Brain pericyte (primary cell): ENCODE measurements at regions not wholly inside any gene's neighbourhood (a gene's known extent, or its start where the extent isn't known, plus 50 kb on each side); places are given as distances from the start of the nearest gene placed in this dataset.
"Not testable (repeated sequence)": the region's sequence is repeated elsewhere in the genome, so short reads cannot be mapped to it uniquely, and the experiment has no call there.

ENCODE experiments used
- DNase-seq: peaks from one replicate; pipeline ENCODE4 v3.0.0-alpha.2; 2012; ENCODE audit warnings: low read depth, low spot score

DNA sequence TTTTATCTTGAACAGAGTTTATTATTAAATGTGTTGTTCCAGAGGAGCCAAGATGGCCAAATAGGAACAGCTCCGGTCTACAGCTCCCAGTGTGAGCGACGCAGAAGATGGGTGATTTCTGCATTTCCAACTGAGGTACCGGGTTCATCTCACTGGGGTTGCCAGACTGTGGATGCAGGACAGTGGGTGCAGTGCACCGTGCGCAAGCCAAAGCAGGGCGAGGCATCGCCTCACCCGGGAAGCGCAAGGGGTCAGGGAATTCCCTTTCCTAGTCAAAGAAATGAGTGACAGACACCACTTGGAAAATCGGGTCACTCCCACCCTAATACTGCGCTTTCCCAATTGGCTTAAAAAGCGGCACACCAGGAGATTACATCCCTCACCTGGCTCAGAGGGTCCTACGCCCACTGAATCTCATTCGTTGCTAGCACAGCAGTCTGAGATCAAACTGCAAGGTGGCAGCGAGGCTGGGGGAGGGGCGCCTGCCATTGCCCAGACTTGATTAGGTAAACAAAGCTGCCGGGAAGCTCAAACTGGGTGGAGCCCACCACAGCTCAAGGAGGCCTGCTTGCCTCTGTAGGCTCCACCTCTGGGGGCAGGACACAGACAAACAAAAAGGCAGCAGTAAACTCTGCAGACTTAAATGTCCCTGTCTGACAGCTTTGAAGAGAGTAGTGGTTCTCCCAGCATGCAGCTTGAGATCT is 155.2 kb upstream of the KBTBD8 start:
- DNase-seq = not testable (repeated sequence)

DNA sequence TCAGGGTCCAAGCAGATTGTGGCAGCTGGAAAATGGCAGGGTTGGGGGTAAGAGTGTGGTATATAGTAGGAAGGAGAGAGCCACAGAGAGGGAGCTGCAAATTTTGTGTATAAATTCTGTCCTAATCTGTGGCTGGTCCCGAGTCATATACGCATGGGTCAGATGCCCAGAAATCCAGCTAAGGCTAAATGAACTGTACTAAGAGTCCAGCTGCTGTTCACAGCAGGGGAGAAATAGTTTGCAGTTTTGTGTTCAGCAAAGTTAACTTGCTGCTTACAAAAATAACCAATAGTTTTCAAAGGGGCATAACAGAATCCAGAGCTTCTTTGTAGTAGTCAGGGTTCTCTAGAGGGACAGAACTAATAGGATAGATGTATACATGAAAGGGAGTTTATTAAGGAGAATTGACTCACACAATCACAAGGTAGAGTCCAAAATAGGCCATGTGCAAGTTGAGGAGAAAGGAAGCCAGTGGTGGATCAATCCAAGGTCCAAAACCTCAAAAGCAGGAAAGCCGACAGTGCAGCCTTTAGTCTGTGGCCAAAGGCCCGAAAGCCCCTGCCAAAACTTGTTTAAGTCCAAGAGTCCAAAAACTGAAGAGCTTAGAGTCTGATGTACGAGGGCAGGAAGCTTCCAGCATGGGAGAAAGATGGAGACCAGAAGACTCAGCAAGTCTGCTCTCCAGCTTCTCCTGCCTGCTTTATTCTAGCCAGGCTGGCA is 146.1 kb upstream of the KBTBD8 start:
- peak; percentile 18 for DNase-seq

DNA sequence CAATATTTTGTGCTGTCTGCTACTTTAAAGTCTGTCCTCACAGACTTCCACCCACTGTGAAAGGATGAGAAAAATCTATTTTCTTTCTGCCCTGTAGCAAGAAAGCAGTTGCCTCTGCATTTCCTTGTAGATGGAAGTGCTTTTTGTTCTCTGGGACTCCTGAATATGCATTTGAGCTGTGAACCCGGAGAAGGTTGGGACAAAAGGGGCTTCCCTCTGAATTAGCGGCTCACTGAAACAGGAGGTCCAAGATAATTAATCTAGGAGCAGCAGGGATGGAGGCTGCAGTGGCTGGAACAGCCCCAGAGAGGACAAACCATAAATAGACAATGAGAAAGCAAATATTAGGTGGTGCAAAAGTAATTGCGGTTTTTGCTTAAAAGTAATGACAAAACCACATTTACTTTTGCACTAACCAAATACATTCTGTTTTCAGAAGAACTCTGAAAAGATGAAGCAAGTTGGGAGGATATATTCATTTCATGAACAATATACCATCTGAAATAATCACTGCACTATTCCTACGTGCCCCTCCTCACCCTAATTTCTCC is 143.4 kb upstream of the KBTBD8 start:
- DNase-seq = no peak

DNA sequence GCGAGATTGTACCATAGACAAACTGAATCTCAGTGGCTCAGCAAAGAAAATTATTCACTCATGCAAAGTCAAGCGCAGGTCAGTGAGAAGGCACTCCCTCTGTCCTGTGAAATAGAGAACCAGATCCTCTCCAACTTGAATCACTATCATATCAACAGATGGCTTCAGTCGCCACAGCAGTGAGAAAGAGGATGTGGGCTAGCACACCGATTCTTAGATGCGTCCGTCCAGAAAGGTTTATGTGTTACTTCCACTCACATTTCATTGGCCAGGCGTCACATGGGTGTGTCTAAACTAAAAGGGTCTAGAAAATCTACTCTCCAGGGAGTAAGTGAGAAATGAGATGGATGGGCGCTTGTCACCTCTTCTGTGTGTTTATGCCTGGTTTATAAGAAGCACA is 141.6 kb upstream of the KBTBD8 start:
- DNase-seq = no peak

DNA sequence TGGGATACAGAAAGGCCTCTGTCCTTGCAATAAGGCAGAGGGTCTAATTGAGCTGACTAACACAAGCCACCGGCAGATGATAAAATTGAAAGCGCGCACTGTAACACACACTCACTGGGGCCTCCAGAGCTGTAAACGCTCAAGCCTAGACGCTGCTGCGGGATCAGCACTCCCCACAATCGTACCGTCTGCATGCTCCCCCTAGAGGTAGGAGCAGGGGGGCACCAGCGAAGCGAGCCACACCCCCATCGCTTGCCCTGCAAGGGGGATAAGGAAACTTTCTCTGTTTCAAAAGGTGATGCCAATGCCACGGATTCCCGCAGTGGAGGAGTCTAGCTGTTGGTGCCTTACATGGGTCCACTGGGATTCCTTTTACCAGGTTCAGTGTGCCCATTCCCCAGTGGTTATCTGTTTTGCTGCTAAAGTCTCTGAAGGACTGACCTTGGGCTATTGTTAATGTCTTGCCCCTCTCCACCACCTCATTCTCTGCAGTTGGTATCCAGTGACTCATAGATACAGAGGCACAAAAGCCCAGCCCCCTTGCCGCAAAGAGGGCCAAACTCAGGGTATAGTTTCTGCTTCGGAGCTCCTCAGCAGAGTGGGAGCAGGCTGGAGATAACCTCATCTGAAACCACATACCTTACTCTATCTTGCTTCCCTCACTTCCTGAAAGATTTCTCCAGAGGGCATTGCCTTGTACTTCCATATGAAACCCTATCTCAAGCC is 139.3 kb upstream of the KBTBD8 start:
- DNase-seq = no peak

DNA sequence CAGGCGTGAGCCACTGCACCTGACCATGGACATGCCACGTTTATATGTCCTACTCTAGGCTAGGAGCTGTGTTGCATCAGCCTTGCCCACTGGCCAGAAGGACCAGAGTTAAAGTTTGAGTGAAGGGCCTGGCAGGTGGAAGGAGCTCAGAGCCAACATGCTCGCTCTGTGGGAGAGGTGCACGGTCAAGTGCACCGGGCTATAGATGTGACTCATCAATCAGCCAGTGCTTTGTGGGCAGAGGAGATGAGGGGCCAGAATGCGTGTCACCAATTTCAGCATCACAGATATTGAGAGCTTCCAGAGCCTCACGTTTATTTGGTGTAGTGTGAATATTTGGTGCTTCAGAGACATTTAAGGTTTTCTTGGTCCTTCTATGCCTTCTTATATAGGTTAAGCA is 137.3 kb upstream of the KBTBD8 start:
- DNase-seq = no peak

DNA sequence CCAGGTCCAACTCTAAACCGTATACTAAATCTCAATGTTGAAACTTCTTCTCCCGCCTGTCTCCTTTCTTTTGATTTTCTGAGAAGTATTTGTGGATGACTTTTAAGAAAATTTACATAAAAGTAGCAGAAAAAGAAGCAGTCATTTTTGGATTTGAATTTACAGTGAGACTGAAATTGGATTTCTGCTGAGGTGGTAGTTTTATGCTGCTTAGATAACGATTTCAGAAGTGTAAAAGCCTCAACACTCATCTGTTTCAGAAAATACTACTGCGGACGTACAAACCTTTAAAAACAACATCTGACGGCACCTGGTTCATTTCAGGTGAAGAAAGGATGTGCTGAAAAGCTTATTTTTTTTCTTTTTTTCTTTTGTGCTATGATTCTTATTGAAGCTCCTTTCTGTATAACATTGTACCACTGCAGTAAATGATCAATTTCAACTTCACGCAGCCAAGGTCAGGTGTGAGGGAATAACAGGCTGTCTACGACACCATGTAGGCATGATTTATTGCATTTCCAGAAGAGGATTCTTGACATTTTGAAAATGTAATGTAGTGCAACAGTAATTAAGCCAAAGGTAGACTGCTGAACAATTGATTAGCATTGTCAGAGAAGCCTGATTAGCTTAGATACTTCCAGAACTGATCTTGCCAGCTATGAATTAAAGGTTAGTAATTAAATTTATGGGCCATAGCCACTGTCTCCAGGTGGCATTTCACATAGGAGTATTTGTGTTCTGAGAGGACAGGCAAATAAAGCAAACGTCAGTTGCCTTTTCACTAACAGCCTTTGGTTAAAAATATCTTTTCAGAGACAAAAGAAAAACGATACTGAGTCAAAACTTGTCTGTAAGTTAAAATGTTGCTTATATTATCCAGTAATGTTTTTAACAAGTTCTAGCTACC is 134.6 kb upstream of the KBTBD8 start:
- DNase-seq = no peak

DNA sequence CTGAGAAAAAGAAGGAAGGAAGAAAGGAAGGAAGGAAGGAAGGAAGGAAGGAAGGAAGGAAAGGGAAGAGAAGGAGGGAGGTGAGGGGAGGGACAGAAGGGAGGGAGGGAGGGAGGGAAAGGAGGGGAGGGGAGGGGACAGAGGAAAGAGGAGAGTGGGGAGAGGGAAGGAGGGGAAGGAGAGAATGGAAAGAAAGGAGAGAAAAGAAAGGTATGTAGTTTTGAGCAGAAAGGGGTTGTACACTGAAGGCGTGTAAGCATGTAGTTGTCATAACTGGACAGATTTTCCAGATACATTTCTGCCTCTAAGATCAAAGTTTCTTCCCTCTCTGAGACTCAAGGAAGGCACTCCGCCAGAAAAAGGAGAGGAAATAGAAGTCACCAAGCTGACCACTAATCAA is 113.4 kb upstream of the KBTBD8 start:
- no peak for DNase-seq

DNA sequence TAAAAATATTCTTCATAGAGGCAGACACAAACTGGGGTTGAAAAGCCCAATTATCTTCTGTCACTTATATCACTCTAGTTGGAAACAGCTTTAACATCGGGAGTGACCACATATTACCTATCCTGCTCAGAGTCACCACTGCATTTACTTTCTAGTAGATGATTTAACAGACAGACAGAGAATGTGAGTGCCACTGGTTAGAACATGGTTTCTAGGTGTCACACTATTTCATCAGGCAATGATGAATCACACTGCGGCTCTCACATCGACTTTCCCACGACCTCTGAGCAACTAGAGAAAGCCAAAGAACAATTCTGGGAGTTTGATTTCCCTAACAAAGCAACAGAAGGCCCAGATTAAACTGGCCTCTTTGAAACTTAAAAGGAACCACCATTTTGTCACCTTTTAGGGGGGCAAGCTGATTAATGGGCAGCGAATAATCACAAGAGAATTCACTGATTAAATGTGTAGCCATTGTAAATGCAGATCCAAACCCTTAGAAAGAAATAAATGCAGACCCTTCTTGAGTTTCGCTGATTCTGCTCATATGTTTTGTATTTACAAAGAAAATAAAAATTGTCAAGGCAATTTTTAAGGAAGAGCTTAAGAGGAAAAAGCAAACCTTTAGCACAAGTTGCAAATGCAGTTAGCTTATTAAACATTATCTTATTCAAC is 112.6 kb upstream of the KBTBD8 start:
- no peak for DNase-seq

DNA sequence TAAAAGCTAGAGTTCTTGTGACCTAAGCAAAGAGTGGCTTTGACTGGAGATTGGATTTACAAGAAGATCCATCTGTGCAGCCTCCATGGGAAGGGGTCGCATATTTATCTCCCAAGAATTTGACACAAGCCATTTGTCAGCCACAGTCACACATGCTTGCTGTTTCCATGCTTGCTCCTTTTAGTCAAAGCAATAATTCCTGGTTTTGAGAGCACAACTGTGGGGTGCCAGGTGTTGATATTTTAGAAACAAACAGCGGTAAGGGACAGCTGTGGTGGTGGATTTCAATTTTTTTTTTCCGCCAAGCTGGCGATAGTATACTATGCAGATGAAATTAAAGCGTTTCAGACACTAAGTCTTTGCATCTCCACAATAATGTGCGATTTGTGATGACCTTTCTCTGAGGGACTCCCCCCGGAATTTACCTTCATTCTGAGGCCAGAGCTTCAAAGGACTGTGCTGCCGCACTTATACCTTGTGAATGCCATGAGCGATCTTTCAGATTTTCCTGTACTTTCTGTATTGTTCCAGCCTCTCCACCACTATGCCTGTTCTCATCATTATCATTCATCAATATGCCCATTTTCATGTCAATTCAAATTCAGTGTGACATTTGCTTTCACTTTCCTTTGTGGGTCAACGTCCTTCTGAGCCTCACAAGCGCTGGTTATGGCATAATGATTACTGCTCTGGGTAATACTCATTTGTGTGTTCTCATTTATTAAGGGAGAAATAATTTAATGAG is 108.2 kb upstream of the KBTBD8 start:
- DNase-seq = no peak

DNA sequence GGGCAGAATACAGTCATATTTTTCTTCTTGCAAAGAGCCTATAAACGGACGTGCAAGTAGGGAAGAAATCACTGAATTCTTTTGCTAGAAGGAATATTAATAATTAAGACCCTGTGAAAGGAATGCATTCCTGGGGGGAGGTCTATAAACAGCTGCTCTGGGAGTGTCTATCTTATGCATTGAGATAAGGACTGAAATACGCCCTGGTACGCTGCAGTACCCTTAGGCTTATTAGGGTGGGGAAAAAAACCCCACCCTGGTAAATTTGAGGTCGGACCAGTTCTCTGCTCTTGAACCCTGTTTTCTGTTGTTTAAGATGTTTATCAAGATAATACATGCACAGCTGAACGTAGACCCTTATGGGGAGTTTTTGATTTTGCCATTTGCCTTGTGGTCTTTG is 100.0 kb upstream of the KBTBD8 start:
- DNase-seq = no peak

DNA sequence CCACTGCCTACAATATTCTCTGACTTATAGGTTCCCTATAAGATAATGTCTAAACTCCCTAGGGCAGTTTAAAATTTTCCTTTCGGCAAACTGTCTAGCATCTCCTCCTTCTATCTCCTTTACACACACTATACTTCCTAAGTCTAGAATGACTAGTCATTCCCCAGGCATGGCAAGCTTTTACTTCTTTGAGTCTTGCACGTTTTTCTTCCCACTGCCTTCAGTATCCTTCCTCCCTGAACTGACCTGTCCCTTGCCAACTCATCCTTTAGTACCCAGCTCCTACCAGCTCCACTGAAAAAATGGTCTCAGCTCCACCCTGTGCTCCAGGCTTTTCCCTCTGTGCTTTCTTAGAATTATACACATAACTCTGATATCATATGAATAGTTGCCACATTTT is 93.8 kb upstream of the KBTBD8 start:
- DNase-seq = no peak

DNA sequence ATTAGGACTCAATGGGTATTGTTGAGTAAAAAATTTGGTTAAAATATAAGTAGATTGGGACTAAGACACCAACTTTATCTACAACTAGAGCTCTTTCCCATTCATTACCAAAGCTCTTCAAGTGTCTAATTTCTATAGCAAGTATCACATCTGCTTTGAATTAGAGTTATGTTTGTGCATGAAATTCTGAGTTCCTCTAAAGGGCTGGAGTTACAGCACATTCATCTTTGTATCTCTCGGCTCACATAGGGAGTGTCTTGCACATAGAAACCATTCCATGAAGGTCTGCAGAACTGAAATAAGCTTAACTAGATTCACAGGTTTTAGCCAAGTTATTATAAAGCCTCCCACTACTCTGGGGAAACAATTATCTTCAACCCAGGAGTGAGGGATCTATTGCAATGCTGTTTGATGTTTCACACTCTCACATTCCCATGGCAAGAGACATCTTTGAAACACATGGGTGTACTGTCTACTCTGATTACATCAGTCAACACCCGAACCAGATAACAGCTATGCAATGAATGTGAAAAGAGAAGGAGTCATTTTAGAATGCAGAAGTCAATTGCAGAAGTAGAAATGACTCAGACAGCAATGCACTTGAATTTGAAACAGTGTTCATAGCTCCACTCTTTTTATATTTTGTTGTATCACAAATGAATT is 93.1 kb upstream of the KBTBD8 start:
- DNase-seq = no peak

DNA sequence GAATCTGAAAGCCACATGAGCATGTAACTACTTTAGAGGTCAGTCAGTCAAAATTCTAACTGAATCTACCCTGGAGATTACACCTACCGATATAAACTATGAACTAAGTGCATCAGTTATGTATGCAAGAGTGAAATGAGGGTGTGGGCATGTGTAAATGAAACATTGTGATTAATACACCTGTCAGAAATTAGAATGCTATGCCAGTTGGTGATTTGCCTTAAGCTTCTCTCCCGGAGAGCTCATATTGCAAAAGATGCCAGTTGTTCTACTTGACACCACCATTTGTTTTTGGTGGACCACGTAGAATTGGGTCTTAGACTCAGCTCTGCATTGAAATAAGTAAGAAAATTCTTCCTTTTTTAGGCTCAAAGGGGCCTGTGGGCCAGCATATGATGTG is 91.0 kb upstream of the KBTBD8 start:
- no peak for DNase-seq

DNA sequence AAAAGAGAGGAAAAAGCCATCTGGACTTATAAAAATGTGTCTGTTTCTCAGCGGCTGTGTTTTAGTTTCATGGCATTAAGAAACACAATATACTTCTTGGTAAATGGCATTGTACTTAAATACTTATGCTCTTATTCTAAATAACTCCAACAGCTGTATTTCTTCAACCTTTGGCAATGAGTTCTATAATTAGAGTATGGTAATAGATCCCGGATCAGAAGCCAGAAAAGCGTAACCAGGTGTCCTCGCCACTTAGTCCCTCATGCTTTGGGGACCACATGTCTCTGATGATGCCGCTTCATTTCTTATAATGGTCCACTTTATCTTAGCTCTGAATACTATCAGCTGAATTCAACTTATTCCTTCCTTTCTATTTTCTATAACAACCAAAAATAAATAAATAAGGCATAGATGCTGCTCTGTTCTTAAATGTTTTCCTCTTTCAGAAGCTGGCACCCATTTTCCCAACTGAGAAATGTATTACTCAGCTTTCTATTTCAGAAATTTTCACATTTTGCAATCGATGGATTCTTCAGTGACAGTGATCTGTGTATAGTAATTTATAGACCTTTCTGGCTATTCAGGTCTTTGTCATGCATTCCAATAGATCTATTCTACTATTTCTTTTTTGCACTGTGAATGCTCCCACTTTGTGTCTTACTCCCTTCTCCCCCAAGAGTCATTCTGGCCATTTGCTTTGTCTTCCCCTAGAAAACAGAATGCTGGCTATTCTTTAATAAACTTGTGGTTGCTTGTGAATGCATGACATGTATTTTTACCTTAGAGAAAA is 87.6 kb upstream of the KBTBD8 start:
- DNase-seq = no peak

DNA sequence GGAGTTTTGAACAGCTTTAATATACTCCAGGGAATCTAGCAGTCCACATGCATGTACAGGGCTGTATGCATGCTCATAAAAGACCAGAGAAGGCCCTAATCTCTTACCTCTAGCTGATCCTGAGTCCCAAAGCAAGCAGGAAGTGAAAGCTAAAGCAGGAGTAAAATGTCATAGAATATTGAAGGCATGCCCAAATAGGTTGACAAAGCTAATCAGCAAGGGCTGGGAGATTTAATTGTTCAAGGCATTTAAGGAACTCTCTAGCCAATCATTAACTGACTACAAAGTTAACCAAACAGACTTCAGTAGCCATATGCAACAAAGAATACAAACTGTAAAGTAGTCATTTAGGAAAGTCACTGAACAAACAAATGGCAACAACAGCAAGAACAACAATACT is 85.8 kb upstream of the KBTBD8 start:
- no peak for DNase-seq

DNA sequence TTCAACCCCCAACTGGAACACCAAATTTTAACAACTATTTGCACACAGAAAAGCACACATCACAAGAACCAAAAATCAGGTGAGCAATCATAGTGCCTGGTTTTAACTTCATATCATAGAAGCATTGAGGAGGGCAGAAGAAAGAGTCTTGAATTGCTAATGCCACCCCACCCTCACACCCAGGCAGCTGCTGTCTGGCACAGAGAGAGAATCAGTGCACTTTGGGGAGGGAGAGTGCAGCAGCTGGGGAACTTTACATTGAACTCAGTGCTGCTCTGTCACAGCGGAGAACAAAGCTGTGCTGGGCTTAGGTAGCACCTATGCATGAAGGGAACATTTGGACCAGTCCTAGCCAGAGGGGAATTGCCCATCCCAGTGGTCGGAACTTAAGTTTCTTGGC is 76.0 kb upstream of the KBTBD8 start:
- DNase-seq = no peak

DNA sequence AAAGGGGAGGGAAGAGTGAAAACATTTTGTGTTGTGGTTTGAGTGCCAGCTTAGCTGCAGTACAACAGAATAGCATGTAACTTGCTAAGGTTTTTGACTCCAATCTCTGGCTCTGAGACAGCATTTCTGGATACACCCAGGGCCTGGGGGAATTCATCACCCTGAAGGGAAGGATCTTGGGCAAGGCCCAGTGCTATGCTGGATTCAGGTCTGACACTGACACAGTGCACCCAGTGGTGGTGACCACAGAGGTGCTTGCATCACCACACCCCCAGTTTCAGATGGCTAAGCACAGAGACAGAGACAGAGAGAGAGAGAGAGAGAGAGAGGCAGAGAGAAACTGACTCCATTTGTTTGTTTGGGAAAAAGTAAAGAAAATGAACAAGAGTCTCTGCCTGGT is 74.1 kb upstream of the KBTBD8 start:
- no peak for DNase-seq

DNA sequence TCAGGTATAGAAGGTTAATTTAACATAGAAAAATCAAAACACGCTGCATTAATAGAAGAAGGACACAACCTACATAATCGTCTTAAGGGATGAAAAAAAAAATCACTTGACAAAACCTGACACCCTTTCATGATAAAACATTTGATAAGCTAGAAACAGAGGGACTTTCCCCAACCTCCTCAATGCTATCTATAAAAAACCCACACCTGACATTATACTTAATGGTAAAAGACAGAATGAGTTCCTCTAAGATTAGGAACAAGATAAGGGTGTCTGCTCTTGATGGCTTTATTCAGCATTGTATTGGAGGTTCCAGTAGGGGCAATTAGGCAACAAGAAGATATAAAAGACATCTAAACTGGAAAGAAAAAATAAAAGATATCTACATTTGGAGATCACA is 69.9 kb upstream of the KBTBD8 start:
- DNase-seq = no peak
